Vagina (tissue), 2 donors: ENCODE measurements at regions not wholly inside any gene's neighbourhood (a gene's known extent, or its start where the extent isn't known, plus 50 kb on each side); places are given as distances from the start of the nearest gene placed in this dataset.

Source experiments
- DNase-seq, 2 donors: peaks; one replicate each; pipeline ENCODE4 v3.0.0-alpha.2; 2017; ENCODE audit errors: extremely low spot score in 2 of 2
- H3K27ac ChIP-seq: fragments of 200-600 bp; sonication (generic); one replicate; pipeline ENCODE4 v1.5.1; 2019
- H3K27me3 ChIP-seq: fragments of 200-600 bp; sonication (generic); one replicate; pipeline ENCODE4 v1.5.1; 2019
- H3K36me3 ChIP-seq, 2 donors: fragments of 200-600 bp; sonication (generic); one replicate each; pipeline ENCODE4 v1.5.1; 2017 to 2019
- H3K4me1 ChIP-seq: fragments of 200-600 bp; sonication (generic); one replicate; pipeline ENCODE4 v1.5.1; 2019
- H3K4me3 ChIP-seq, 2 donors: fragments of 200-600 bp; sonication (generic); 1 replicate in 1 of 2; 2 replicates in 1 of 2; pipeline ENCODE4 v1.5.1; 2016 to 2019
- H3K9me3 ChIP-seq: fragments of 200-600 bp; sonication (generic); one replicate; pipeline ENCODE4 v1.5.1; 2019
- POLR2A ChIP-seq, 2 donors: fragments of 450-650 bp; IDR thresholded peaks; one replicate each; pipeline ENCODE4 v1.6.1; 2017; ENCODE audit warnings: antibody characterized with exemption in 2 of 2, mild to moderate bottlenecking in 2 of 2, moderate library complexity in 2 of 2
- POLR2AphosphoS5 ChIP-seq, 2 donors: sonication (generic); formaldehyde crosslinking; IDR thresholded peaks; one replicate each; pipeline ENCODE4 v1.9.0; 2017; ENCODE audit warnings: antibody characterized with exemption in 2 of 2, mild to moderate bottlenecking in 2 of 2, low read depth in 1 of 2; ENCODE audit not compliant: insufficient read depth in 1 of 2
- intact Hi-C: fragments of 100-400 bp; cut with DNase I; formaldehyde crosslinking; loops from one replicate; pipeline ENCODE4 v1.15.1; 2023
- TF ChIP-seq, protein P1 (sequence below), 3 experiments: fragments of 450-650 bp in 2 of 3; fragments of 200-600 bp in 1 of 3; sonication (generic) in 1 of 3; IDR thresholded peaks; one replicate each; pipeline ENCODE4 v1.5.1; 2017 to 2019; ENCODE audit warnings: antibody characterized with exemption in 3 of 3, mild to moderate bottlenecking in 2 of 3, moderate library complexity in 2 of 3

DNA sequence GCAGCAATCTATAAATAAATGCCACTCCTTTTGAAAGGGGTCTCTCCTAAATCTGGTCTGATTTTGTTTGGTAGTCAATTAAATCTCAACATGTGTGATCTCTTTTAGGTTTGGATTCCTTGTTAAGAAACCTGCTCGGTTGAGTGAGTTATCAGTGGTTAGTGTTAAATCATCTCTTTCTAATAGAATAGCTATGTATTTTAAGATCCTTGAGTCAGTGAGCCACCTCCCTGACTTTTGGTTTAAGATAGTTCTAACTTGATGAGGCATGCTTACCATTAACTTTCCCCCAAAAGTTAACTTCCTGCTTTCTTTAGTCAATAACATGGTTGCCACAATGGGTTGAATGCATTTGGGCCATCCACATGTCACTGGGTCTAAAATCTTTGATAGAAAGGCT, 93.1 kb upstream of the OLFM3 start:
- H3K36me3 ChIP-seq: no peaks in the 10 kb centered on the region
- H3K9me3 ChIP-seq: no peaks in the 10 kb centered on the region
- no peak for DNase-seq
- no peaks in the 10 kb centered on the region for H3K27me3 ChIP-seq
- H3K27ac ChIP-seq: no peak overlapping the region
- no peak for TF ChIP-seq POLR2AphosphoS5 (IDR thresholded peaks at IDR 0.05; ENCODE audit: insufficient read depth in 1 of 2, low read depth in 1 of 2)
- TF ChIP-seq, protein P1, sequence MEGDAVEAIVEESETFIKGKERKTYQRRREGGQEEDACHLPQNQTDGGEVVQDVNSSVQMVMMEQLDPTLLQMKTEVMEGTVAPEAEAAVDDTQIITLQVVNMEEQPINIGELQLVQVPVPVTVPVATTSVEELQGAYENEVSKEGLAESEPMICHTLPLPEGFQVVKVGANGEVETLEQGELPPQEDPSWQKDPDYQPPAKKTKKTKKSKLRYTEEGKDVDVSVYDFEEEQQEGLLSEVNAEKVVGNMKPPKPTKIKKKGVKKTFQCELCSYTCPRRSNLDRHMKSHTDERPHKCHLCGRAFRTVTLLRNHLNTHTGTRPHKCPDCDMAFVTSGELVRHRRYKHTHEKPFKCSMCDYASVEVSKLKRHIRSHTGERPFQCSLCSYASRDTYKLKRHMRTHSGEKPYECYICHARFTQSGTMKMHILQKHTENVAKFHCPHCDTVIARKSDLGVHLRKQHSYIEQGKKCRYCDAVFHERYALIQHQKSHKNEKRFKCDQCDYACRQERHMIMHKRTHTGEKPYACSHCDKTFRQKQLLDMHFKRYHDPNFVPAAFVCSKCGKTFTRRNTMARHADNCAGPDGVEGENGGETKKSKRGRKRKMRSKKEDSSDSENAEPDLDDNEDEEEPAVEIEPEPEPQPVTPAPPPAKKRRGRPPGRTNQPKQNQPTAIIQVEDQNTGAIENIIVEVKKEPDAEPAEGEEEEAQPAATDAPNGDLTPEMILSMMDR (IDR thresholded peaks at IDR 0.05): no peak
- no peak for TF ChIP-seq POLR2A (IDR thresholded peaks at IDR 0.05)
- no peaks in the 10 kb centered on the region for H3K4me1 ChIP-seq
- H3K4me3 ChIP-seq: no peak overlapping the region
- intact Hi-C loops: no loop called here

DNA sequence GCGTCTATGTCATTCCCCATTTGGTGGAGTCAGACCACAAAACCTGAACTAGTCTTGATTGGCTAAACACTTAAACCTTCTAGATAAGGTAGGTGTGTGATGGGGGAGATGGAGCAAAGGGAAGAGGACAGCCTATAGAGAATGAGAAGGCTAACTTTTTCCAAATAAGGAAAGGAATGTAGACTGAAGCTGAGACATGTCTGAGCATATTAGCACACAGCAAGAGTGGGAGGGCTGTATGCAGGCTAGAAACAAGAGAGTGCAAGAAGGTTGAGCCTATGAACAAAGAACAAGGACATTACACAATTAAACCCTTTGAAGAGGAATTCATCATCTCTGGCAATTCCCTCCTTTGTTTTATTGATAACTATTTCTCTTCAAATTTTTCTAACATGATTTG, 89.2 kb upstream of the OLFM3 start:
- no peaks in the 10 kb centered on the region for H3K4me1 ChIP-seq
- H3K27me3 ChIP-seq: no peaks in the 10 kb centered on the region
- no peak overlapping the region for H3K4me3 ChIP-seq
- H3K36me3 ChIP-seq: no peaks in the 10 kb centered on the region
- TF ChIP-seq POLR2AphosphoS5 (IDR thresholded peaks at IDR 0.05; ENCODE audit: insufficient read depth in 1 of 2, low read depth in 1 of 2): no peak
- TF ChIP-seq, protein P1 (IDR thresholded peaks at IDR 0.05): no peak
- H3K9me3 ChIP-seq: no peaks in the 10 kb centered on the region
- intact Hi-C loops: no loop called here
- DNase-seq: no peak
- no peak overlapping the region for H3K27ac ChIP-seq

DNA sequence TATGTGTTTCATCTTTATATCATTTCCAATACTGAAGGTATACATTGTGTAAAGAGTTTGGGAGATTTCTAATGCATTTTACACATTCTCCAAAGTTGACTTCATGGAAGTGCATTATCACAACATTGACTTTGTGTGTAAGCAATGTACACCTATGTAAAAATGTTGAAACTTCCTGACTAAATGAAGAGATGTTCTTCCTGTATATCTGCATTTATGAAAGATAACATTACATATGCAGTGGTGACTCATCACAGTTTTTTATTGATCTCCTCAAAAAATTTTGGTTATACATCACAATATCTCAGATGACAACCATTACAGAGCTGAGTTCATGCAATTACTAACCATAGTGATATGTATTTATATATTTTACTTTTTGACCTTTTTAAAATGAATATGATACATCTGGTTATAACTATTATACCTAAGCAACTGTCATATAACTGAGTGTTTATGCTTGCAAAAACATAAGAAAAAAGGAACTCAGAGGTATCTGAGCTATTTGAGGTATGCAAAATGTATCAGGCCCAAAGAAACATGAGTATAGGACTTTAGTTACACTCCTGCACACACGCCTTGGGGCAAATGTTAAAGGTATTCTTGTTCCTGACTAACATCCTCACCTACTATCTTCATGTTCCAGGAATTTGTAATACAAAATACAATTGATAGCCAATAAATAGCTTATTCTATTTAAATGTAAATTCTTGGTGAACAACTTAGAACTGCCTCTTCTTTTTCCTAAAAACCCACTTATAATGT, 88.2 kb upstream of the OLFM3 start:
- H3K9me3 ChIP-seq: no peaks in the 10 kb centered on the region
- no peaks in the 10 kb centered on the region for H3K36me3 ChIP-seq
- no peak for DNase-seq
- H3K4me3 ChIP-seq: no peak overlapping the region
- H3K27me3 ChIP-seq: no peaks in the 10 kb centered on the region
- intact Hi-C loops: no loop called here
- no peak overlapping the region for H3K27ac ChIP-seq
- TF ChIP-seq, protein P1 (IDR thresholded peaks at IDR 0.05): no peak
- TF ChIP-seq POLR2AphosphoS5 (IDR thresholded peaks at IDR 0.05; ENCODE audit: insufficient read depth in 1 of 2, low read depth in 1 of 2) (no peak), POLR2A (IDR thresholded peaks at IDR 0.05) (no peak)
- no peaks in the 10 kb centered on the region for H3K4me1 ChIP-seq

DNA sequence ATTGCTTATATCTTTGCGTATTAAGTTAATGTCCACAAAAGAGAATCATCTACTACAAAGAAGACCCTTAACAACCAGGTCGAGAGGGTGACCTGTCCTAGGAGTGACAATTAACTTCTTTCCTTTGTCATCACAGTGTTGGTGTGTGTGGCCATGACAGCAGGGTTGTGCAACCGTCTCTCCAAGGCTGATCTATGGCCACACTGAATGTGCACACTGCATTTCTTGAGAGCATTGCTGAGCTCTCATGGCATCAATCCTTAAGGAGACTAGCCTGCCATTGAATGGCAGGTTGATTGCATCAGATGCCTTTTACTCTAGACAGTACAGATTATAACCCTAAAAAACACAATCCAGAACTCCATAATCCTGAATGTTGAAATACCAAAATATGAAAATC, 86.5 kb upstream of the OLFM3 start:
- DNase-seq: no peak
- Histone ChIP-seq H3K4me1 (no peaks in the 10 kb centered on the region), H3K4me3 (no peak overlapping the region), H3K9me3 (no peaks in the 10 kb centered on the region), H3K27ac (no peak overlapping the region), H3K36me3 (no peaks in the 10 kb centered on the region), H3K27me3 (no peaks in the 10 kb centered on the region)
- intact Hi-C loops: no loop called here
- no peak for TF ChIP-seq POLR2A (IDR thresholded peaks at IDR 0.05)
- TF ChIP-seq, protein P1 (IDR thresholded peaks at IDR 0.05): no peak

DNA sequence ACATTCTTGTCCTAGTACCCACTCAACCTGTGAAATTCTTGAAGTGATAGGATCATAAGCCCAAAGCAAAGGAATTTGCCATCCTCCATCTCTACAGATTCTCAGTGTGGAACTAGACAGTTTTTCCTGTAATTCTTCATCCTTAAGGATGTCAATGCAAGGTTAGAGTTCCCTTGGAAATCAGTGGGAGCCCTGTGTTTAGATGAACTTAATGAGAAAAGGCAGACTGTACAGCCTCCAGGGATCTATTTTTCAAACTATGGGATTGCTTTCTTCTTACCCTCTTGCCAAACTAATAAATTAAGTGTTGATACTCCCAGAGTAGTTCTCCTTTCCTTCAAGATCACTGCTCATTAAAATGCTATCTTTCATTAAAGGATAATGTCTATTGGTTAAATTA, 78.1 kb upstream of the OLFM3 start:
- H3K4me3 ChIP-seq: no peak overlapping the region
- H3K27me3 ChIP-seq: no peaks in the 10 kb centered on the region
- TF ChIP-seq, protein P1 (IDR thresholded peaks at IDR 0.05): no peak
- TF ChIP-seq POLR2A (IDR thresholded peaks at IDR 0.05): no peak
- TF ChIP-seq POLR2AphosphoS5 (IDR thresholded peaks at IDR 0.05; ENCODE audit: insufficient read depth in 1 of 2, low read depth in 1 of 2): no peak
- intact Hi-C loops: no loop called here
- H3K27ac ChIP-seq: no peak overlapping the region
- H3K9me3 ChIP-seq: no peaks in the 10 kb centered on the region
- no peak for DNase-seq
- no peaks in the 10 kb centered on the region for H3K4me1 ChIP-seq
- no peaks in the 10 kb centered on the region for H3K36me3 ChIP-seq
